C1 segment of cervical spinal cord (tissue), 14 donors: ENCODE measurements at regions not wholly inside any gene's neighbourhood (a gene's known extent, or its start where the extent isn't known, plus 50 kb on each side); places are given as distances from the start of the nearest gene placed in this dataset.

Experiments used
- DNase-seq, 14 donors: peaks; one replicate each; lab custom pipeline; 2025; lab: John Stamatoyannopoulos, UW

- DNase-seq: peak in 2 of 14 donors; percentile 0 to 4
Measured at GRCh38 chr6:104226790-104227446, 632.8 kb downstream of the HACE1 start.

- DNase-seq: no peak
Measured at GRCh38 chr6:104218116-104218515, 641.6 kb downstream of the HACE1 start.

GRCh38 chr6:104214901-104215300 lies 644.8 kb downstream of the HACE1 start:
- DNase-seq: no peak

- no peak for DNase-seq
Measured at GRCh38 chr6:104212977-104213668, 646.6 kb downstream of the HACE1 start.

- no peak for DNase-seq
Measured at GRCh38 chr6:104207635-104208034, 652.1 kb downstream of the HACE1 start.

- no peak for DNase-seq
Measured at GRCh38 chr6:104201557-104201956, 658.2 kb downstream of the HACE1 start.

- no peak for DNase-seq
Measured at GRCh38 chr6:104187616-104188015, 672.1 kb downstream of the HACE1 start.

- no peak for DNase-seq
Measured at GRCh38 chr6:104186831-104187230, 672.9 kb downstream of the HACE1 start.

GRCh38 chr6:104183816-104184435 lies 675.8 kb downstream of the HACE1 start:
- DNase-seq: no peak

GRCh38 chr6:104182811-104183210 lies 676.9 kb downstream of the HACE1 start:
- peak in 3 of 14 donors; percentile 16 to 22 (median 20) for DNase-seq

- no peak for DNase-seq
Measured at GRCh38 chr6:104173668-104174067, 686.1 kb downstream of the HACE1 start.

GRCh38 chr6:104170401-104170800 lies 689.3 kb downstream of the HACE1 start:
- no peak for DNase-seq

GRCh38 chr6:104166055-104166668 lies 693.6 kb downstream of the HACE1 start:
- no peak for DNase-seq

GRCh38 chr6:104162036-104162669 lies 697.6 kb downstream of the HACE1 start:
- peak in 2 of 14 donors; percentile 19 to 27 for DNase-seq

- no peak for DNase-seq
Measured at GRCh38 chr6:104159045-104159618, 700.6 kb downstream of the HACE1 start.

GRCh38 chr6:104143757-104144156 lies 716.0 kb downstream of the HACE1 start:
- no peak for DNase-seq

- DNase-seq: no peak
Measured at GRCh38 chr6:104134876-104135275, 724.8 kb downstream of the HACE1 start.

GRCh38 chr6:104130343-104130742 lies 729.4 kb downstream of the HACE1 start:
- DNase-seq: no peak

- no peak for DNase-seq
Measured at GRCh38 chr6:104126315-104127005, 733.3 kb downstream of the HACE1 start.

- DNase-seq: no peak
Measured at GRCh38 chr6:104123227-104123626, 736.5 kb downstream of the HACE1 start.

- no peak for DNase-seq
Measured at GRCh38 chr6:104118274-104118673, 741.4 kb downstream of the HACE1 start.
